Mucosa of stomach (tissue), 1 donor: ENCODE measurements at regions not wholly inside any gene's neighbourhood (a gene's known extent, or its start where the extent isn't known, plus 50 kb on each side); places are given as distances from the start of the nearest gene placed in this dataset.

Source experiments
- H3K27me3 ChIP-seq: one replicate; pipeline ENCODE4 v1.7.0; 2013; ENCODE audit warnings: mild to moderate bottlenecking, low read length; ENCODE audit not compliant: control insufficient read depth, insufficient read depth
- H3K36me3 ChIP-seq: one replicate; pipeline ENCODE4 v1.7.0; 2013; ENCODE audit warnings: low read length; ENCODE audit not compliant: control insufficient read depth, insufficient read depth
- H3K4me1 ChIP-seq: one replicate; pipeline ENCODE4 v1.7.0; 2013; ENCODE audit warnings: mild to moderate bottlenecking, low read length; ENCODE audit not compliant: control insufficient read depth, insufficient read depth
- H3K4me3 ChIP-seq: one replicate; pipeline ENCODE4 v1.7.0; 2013; ENCODE audit warnings: low read length
- H3K9ac ChIP-seq: one replicate; pipeline ENCODE4 v1.7.0; 2013; ENCODE audit warnings: mild to moderate bottlenecking, low read length, moderate library complexity
- H3K9me3 ChIP-seq: one replicate; pipeline ENCODE4 v1.7.0; 2013; ENCODE audit warnings: mild to moderate bottlenecking, low read length, moderate library complexity; ENCODE audit not compliant: control insufficient read depth
- donor health status: Pancreatic carcinoma.

GRCh38 chr3:177813322-177813721 lies 616.0 kb upstream of the TBL1XR1 start:
- Histone ChIP-seq H3K27me3 (no peaks in the 10 kb centered on the region), H3K9ac (no peak overlapping the region), H3K4me3 (no peak overlapping the region), H3K9me3 (no peaks in the 10 kb centered on the region), H3K36me3 (no peaks in the 10 kb centered on the region), H3K4me1 (peaks cover 4% of the 10 kb centered on the region)

GRCh38 chr3:177816667-177817208 lies 619.5 kb upstream of the TBL1XR1 start:
- H3K36me3 ChIP-seq: no peaks in the 10 kb centered on the region
- no peak overlapping the region for H3K4me3 ChIP-seq

GRCh38 chr3:177817751-177818150 lies 620.5 kb upstream of the TBL1XR1 start:
- no peaks in the 10 kb centered on the region for H3K27me3 ChIP-seq
- no peaks in the 10 kb centered on the region for H3K36me3 ChIP-seq
- peaks cover under 1% of the 10 kb centered on the region for H3K4me1 ChIP-seq
- H3K4me3 ChIP-seq: no peak overlapping the region
- H3K9ac ChIP-seq: no peak overlapping the region
- no peaks in the 10 kb centered on the region for H3K9me3 ChIP-seq

More at GRCh38 chr3:177816667-177817208, 619.5 kb upstream of the TBL1XR1 start:
- Histone ChIP-seq H3K4me1 (no peaks in the 10 kb centered on the region), H3K9ac (no peak overlapping the region), H3K27me3 (no peaks in the 10 kb centered on the region), H3K9me3 (no peaks in the 10 kb centered on the region)

GRCh38 chr3:177818712-177819240 lies 621.5 kb upstream of the TBL1XR1 start:
- Histone ChIP-seq H3K9ac (no peak overlapping the region), H3K9me3 (no peaks in the 10 kb centered on the region), H3K27me3 (no peaks in the 10 kb centered on the region), H3K4me3 (no peak overlapping the region), H3K4me1 (peaks cover 11% of the 10 kb centered on the region), H3K36me3 (no peaks in the 10 kb centered on the region)

GRCh38 chr3:177820683-177821316 lies 623.5 kb upstream of the TBL1XR1 start:
- no peaks in the 10 kb centered on the region for H3K36me3 ChIP-seq
- H3K4me3 ChIP-seq: no peak overlapping the region
- H3K9ac ChIP-seq: no peak overlapping the region
- no peaks in the 10 kb centered on the region for H3K9me3 ChIP-seq
- H3K27me3 ChIP-seq: no peaks in the 10 kb centered on the region
- peaks cover 23% of the 10 kb centered on the region for H3K4me1 ChIP-seq

- Histone ChIP-seq H3K4me1 (peaks cover 24% of the 10 kb centered on the region), H3K36me3 (no peaks in the 10 kb centered on the region), H3K9ac (no peak overlapping the region), H3K4me3 (no peak overlapping the region), H3K27me3 (no peaks in the 10 kb centered on the region), H3K9me3 (no peaks in the 10 kb centered on the region)
Observed at GRCh38 chr3:177822681-177823096, 625.4 kb upstream of the TBL1XR1 start.

- no peak overlapping the region for H3K9ac ChIP-seq
- no peak overlapping the region for H3K4me3 ChIP-seq
- no peaks in the 10 kb centered on the region for H3K27me3 ChIP-seq
- H3K36me3 ChIP-seq: no peaks in the 10 kb centered on the region
- H3K4me1 ChIP-seq: peaks cover 28% of the 10 kb centered on the region
- no peaks in the 10 kb centered on the region for H3K9me3 ChIP-seq
Observed at GRCh38 chr3:177823701-177824189, 626.5 kb upstream of the TBL1XR1 start.

GRCh38 chr3:177824190-177824786 lies 627.0 kb upstream of the TBL1XR1 start:
- Histone ChIP-seq H3K9me3 (no peaks in the 10 kb centered on the region), H3K9ac (no peak overlapping the region), H3K4me3 (no peak overlapping the region)

GRCh38 chr3:177824841-177825240 lies 627.6 kb upstream of the TBL1XR1 start:
- H3K36me3 ChIP-seq: no peaks in the 10 kb centered on the region
- H3K4me3 ChIP-seq: no peak overlapping the region
- no peaks in the 10 kb centered on the region for H3K27me3 ChIP-seq
- no peak overlapping the region for H3K9ac ChIP-seq
- H3K4me1 ChIP-seq: peaks cover 28% of the 10 kb centered on the region
- no peaks in the 10 kb centered on the region for H3K9me3 ChIP-seq

More at GRCh38 chr3:177824190-177824786, 627.0 kb upstream of the TBL1XR1 start:
- H3K36me3 ChIP-seq: no peaks in the 10 kb centered on the region
- H3K4me1 ChIP-seq: peaks cover 28% of the 10 kb centered on the region
- H3K27me3 ChIP-seq: no peaks in the 10 kb centered on the region

GRCh38 chr3:177826253-177826652 lies 629.0 kb upstream of the TBL1XR1 start:
- H3K4me1 ChIP-seq: peaks cover 28% of the 10 kb centered on the region

GRCh38 chr3:177827511-177828207 lies 630.4 kb upstream of the TBL1XR1 start:
- Histone ChIP-seq H3K27me3 (no peaks in the 10 kb centered on the region), H3K36me3 (no peaks in the 10 kb centered on the region), H3K4me3 (no peak overlapping the region), H3K4me1 (peaks cover 28% of the 10 kb centered on the region), H3K9ac (no peak overlapping the region), H3K9me3 (no peaks in the 10 kb centered on the region)

More at GRCh38 chr3:177826253-177826652, 629.0 kb upstream of the TBL1XR1 start:
- H3K9me3 ChIP-seq: no peaks in the 10 kb centered on the region
- no peak overlapping the region for H3K9ac ChIP-seq
- no peaks in the 10 kb centered on the region for H3K27me3 ChIP-seq
- H3K36me3 ChIP-seq: no peaks in the 10 kb centered on the region
- no peak overlapping the region for H3K4me3 ChIP-seq

- H3K9ac ChIP-seq: no peak overlapping the region
- H3K9me3 ChIP-seq: no peaks in the 10 kb centered on the region
- no peaks in the 10 kb centered on the region for H3K36me3 ChIP-seq
- no peaks in the 10 kb centered on the region for H3K27me3 ChIP-seq
- peaks cover 23% of the 10 kb centered on the region for H3K4me1 ChIP-seq
- H3K4me3 ChIP-seq: no peak overlapping the region
Observed at GRCh38 chr3:177828208-177828565, 630.9 kb upstream of the TBL1XR1 start.
